ENCODE measurements at regions not wholly inside any gene's neighbourhood (a gene's known extent, or its start where the extent isn't known, plus 50 kb on each side); places are given as distances from the start of the nearest gene placed in this dataset.

DNA sequence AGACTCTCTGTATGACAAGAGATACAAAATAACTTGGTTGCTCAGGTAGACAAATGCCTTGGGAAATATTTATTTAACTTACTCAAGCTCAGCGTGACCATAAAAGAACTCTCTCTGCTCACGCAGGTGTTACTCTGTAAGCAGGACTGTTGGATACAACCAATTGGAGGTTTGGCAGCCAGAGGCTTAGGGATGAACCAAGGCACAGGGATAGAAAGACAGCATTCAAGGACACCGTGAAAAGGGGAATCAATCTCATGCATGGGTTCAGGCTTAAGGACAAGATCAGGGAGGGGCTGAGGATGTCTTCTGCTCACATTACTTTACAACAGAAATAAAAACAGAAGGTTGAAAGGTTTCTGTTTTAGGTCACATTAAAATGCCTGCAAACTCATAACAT lies 389.0 kb upstream of the BRINP1 start:
- ChIA-PET POLR2A (no interaction called here), CTCF (no interaction called here)
- H3K36me3 Mint-ChIP-seq, result no peaks in the 10 kb centered on the region
- ATAC-seq (peak; percentile 57), DNase-seq (ENCODE audit: low spot score) (no peak)
- H3K9me3 Mint-ChIP-seq, result no peaks in the 10 kb centered on the region
- peaks cover 28% of the 10 kb centered on the region for H3K4me1 Mint-ChIP-seq
- no peak overlapping the region for H3K27ac Mint-ChIP-seq
- TF ChIP-seq IRF1 (CRISPR knock-in tag; IDR thresholded peaks at IDR 0.05), result no peak
- H3K27me3 Mint-ChIP-seq (ENCODE audit: low read depth), result no peaks in the 10 kb centered on the region
- H3K4me3 Mint-ChIP-seq, result no peak overlapping the region

- ChIA-PET CTCF (interaction anchor here (0.6 kb wide), 1 partner anchor 882 kb away, joined by 3 read pairs; no protein-coding TSS in a partner anchor), POLR2A (no interaction called here)
- TF ChIP-seq KAT7 (CRISPR knock-in tag; IDR thresholded peaks at IDR 0.05; ENCODE audit: borderline replicate concordance) (no peak), MLX (CRISPR knock-in tag; IDR thresholded peaks at IDR 0.05) (no peak), MYBL2 (CRISPR knock-in tag; IDR thresholded peaks at IDR 0.05) (no peak), FOXP4 (CRISPR knock-in tag; IDR thresholded peaks at IDR 0.05) (no peak), ZNF219 (CRISPR knock-in tag; IDR thresholded peaks at IDR 0.05; ENCODE audit: borderline replicate concordance) (no peak), ATF1 (CRISPR knock-in tag; IDR thresholded peaks at IDR 0.05) (no peak), JAZF1 (CRISPR knock-in tag; IDR thresholded peaks at IDR 0.05) (no peak), GABPB1 (CRISPR knock-in tag; IDR thresholded peaks at IDR 0.05) (no peak), NR1H2 (CRISPR knock-in tag; IDR thresholded peaks at IDR 0.05) (no peak), GRHL2 (CRISPR knock-in tag; IDR thresholded peaks at IDR 0.05; ENCODE audit: insufficient replicate concordance, severe bottlenecking) (no peak), EMX1 (CRISPR knock-in tag; IDR thresholded peaks at IDR 0.05) (no peak), ESRRA (CRISPR knock-in tag; IDR thresholded peaks at IDR 0.05; ENCODE audit: borderline replicate concordance) (no peak), ELF4 (CRISPR knock-in tag; IDR thresholded peaks at IDR 0.05; ENCODE audit: low read depth) (no peak), E2F4 (CRISPR knock-in tag; IDR thresholded peaks at IDR 0.05; ENCODE audit: borderline replicate concordance, low read depth) (no peak)
- TF ChIP-seq, protein P1, sequence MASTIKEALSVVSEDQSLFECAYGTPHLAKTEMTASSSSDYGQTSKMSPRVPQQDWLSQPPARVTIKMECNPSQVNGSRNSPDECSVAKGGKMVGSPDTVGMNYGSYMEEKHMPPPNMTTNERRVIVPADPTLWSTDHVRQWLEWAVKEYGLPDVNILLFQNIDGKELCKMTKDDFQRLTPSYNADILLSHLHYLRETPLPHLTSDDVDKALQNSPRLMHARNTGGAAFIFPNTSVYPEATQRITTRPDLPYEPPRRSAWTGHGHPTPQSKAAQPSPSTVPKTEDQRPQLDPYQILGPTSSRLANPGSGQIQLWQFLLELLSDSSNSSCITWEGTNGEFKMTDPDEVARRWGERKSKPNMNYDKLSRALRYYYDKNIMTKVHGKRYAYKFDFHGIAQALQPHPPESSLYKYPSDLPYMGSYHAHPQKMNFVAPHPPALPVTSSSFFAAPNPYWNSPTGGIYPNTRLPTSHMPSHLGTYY (CRISPR knock-in tag; IDR thresholded peaks at IDR 0.05), result no peak
- TF ChIP-seq, protein P2, sequence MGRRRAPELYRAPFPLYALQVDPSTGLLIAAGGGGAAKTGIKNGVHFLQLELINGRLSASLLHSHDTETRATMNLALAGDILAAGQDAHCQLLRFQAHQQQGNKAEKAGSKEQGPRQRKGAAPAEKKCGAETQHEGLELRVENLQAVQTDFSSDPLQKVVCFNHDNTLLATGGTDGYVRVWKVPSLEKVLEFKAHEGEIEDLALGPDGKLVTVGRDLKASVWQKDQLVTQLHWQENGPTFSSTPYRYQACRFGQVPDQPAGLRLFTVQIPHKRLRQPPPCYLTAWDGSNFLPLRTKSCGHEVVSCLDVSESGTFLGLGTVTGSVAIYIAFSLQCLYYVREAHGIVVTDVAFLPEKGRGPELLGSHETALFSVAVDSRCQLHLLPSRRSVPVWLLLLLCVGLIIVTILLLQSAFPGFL (CRISPR knock-in tag; IDR thresholded peaks at IDR 0.05; ENCODE audit: borderline replicate concordance), result no peak
- Mint-ChIP-seq H3K27ac (no peak overlapping the region), H3K4me1 (peaks cover 15% of the 10 kb centered on the region), H3K4me3 (no peak overlapping the region), H3K9me3 (peaks cover 36% of the 10 kb centered on the region), H3K36me3 (peaks cover 21% of the 10 kb centered on the region), H3K27me3 (ENCODE audit: low read depth) (no peaks in the 10 kb centered on the region)
- no peak for DNase-seq (ENCODE audit: low spot score)
- no peak for ATAC-seq
Observed at GRCh38 chr9:119739476-119739875, 370.2 kb upstream of the BRINP1 start.
